ENCODE measurements at regions not wholly inside any gene's neighbourhood (a gene's known extent, or its start where the extent isn't known, plus 50 kb on each side); places are given as distances from the start of the nearest gene placed in this dataset.

DNA sequence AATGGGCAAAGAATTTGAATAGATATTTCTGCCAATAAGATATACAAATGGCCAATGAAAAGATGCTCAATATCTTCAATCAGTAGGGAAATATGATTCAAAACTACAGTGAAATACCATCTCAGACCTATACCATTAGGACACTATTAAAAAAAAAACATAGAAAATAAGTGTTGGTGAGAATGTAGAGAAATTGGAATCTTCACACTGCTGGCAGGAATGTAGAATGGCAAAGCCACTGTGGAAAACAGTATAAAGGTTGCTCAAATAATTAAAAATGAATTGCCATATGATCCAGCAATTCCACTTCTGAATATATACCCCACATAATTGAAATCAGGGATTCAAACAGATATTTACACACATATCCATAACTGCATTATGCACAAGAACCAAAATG, 88.1 kb upstream of the STARD13 start:
- TF ChIP-seq, protein P1, sequence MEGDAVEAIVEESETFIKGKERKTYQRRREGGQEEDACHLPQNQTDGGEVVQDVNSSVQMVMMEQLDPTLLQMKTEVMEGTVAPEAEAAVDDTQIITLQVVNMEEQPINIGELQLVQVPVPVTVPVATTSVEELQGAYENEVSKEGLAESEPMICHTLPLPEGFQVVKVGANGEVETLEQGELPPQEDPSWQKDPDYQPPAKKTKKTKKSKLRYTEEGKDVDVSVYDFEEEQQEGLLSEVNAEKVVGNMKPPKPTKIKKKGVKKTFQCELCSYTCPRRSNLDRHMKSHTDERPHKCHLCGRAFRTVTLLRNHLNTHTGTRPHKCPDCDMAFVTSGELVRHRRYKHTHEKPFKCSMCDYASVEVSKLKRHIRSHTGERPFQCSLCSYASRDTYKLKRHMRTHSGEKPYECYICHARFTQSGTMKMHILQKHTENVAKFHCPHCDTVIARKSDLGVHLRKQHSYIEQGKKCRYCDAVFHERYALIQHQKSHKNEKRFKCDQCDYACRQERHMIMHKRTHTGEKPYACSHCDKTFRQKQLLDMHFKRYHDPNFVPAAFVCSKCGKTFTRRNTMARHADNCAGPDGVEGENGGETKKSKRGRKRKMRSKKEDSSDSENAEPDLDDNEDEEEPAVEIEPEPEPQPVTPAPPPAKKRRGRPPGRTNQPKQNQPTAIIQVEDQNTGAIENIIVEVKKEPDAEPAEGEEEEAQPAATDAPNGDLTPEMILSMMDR (conservative IDR thresholded peaks at IDR 0.05; ENCODE audit: low read depth, low read length), result no peak
- TF ChIP-seq EZH2 (IDR thresholded peaks at IDR 0.05; ENCODE audit: borderline replicate concordance, low read depth, low read length, poor library complexity, severe bottlenecking), result no peak
- H3K9me3 ChIP-seq (ENCODE audit: low read depth, low read length, poor library complexity, severe bottlenecking), result no peaks in the 10 kb centered on the region
- POLR2A ChIA-PET (ENCODE audit: low non-redundant PET), result no interaction called here

DNA sequence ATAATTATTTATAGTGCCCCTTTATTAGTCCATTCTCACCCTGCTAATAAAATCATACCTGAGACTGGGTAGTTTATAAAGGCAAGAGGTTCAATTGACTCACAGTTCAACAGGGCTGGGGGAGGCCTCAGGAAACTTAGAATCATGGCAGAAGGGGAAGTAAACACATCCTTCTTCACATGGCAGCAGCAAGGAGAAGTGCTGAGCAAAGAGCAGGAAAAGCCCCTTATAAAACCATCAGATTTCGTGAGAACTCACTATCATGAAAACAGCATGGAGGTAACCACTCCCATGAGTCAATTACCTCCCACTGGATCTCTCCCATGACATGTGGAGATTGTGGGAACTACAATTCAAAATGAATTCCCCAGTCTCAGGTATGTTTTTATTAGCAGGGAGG, 89.9 kb upstream of the STARD13 start:
- Histone ChIP-seq H3K27me3 (replicated peaks; ENCODE audit: insufficient read depth, low read depth, low read length, poor library complexity) (no peaks in the 10 kb centered on the region), H3K27ac (ENCODE audit: low read depth, low read length, poor library complexity, severe bottlenecking) (no peak overlapping the region), H3K4me1 (ENCODE audit: insufficient read depth, low read length, poor library complexity, severe bottlenecking) (no peaks in the 10 kb centered on the region), H3K36me3 (ENCODE audit: insufficient read depth, low read length, poor library complexity, severe bottlenecking) (no peaks in the 10 kb centered on the region), H3K4me3 (ENCODE audit: low read depth, low read length, poor library complexity, severe bottlenecking) (no peak overlapping the region), H3K9me3 (ENCODE audit: low read depth, low read length, poor library complexity, severe bottlenecking) (no peaks in the 10 kb centered on the region)
- no TSS peak for BruUV-seq (replicated peaks)
- ChIA-PET POLR2A (ENCODE audit: low non-redundant PET) (no interaction called here), CTCF (no interaction called here)
- DNase-seq (ENCODE audit: low spot score), result no peak
- TF ChIP-seq, protein P1 (conservative IDR thresholded peaks at IDR 0.05; ENCODE audit: low read depth, low read length), result no peak
- no peak for TF ChIP-seq EZH2 (IDR thresholded peaks at IDR 0.05; ENCODE audit: borderline replicate concordance, low read depth, low read length, poor library complexity, severe bottlenecking)
- intact Hi-C loops (cut with micrococcal nuclease; ENCODE audit: unreplicated experiment), result no loop called here

More for the DNA sequence above, 88.1 kb upstream of the STARD13 start:
- DNase-seq (ENCODE audit: low spot score), result no peak
- no peaks in the 10 kb centered on the region for H3K27me3 ChIP-seq (replicated peaks; ENCODE audit: insufficient read depth, low read depth, low read length, poor library complexity)
- no peak overlapping the region for H3K27ac ChIP-seq (ENCODE audit: low read depth, low read length, poor library complexity, severe bottlenecking)
- no peaks in the 10 kb centered on the region for H3K36me3 ChIP-seq (ENCODE audit: insufficient read depth, low read length, poor library complexity, severe bottlenecking)
- intact Hi-C loops (cut with micrococcal nuclease; ENCODE audit: unreplicated experiment), result no loop called here
- BruUV-seq (replicated peaks), result no TSS peak
- H3K4me1 ChIP-seq (ENCODE audit: insufficient read depth, low read length, poor library complexity, severe bottlenecking), result no peaks in the 10 kb centered on the region
- no peak overlapping the region for H3K4me3 ChIP-seq (ENCODE audit: low read depth, low read length, poor library complexity, severe bottlenecking)
- CTCF ChIA-PET, result no interaction called here

DNA sequence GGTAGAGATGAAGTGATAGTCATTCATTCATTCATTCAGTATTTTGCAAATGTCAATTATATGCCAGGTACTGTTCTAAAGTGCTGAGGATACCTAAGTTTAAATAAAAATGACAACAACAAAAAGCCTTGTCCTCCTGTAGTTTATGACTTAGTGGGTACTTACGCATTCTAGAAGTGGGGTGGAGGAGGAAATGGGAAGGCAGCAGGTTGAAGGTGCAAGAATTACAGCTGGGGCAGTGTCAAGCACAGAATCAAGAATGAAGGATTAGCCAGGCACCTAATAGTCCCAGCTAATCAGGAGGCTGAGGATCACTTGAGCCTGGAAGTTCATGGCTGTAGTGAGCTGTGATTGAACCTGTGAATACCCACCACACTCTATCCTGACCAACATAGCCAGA, 90.7 kb upstream of the STARD13 start:
- Histone ChIP-seq H3K36me3 (ENCODE audit: insufficient read depth, low read length, poor library complexity, severe bottlenecking) (no peaks in the 10 kb centered on the region), H3K27ac (ENCODE audit: low read depth, low read length, poor library complexity, severe bottlenecking) (no peak overlapping the region), H3K9me3 (ENCODE audit: low read depth, low read length, poor library complexity, severe bottlenecking) (no peaks in the 10 kb centered on the region), H3K27me3 (replicated peaks; ENCODE audit: insufficient read depth, low read depth, low read length, poor library complexity) (no peaks in the 10 kb centered on the region), H3K4me3 (ENCODE audit: low read depth, low read length, poor library complexity, severe bottlenecking) (no peak overlapping the region), H3K4me1 (ENCODE audit: insufficient read depth, low read length, poor library complexity, severe bottlenecking) (no peaks in the 10 kb centered on the region)
- ChIA-PET CTCF (no interaction called here), POLR2A (ENCODE audit: low non-redundant PET) (no interaction called here)
- TF ChIP-seq, protein P1 (conservative IDR thresholded peaks at IDR 0.05; ENCODE audit: low read depth, low read length), result no peak
- TF ChIP-seq EZH2 (IDR thresholded peaks at IDR 0.05; ENCODE audit: borderline replicate concordance, low read depth, low read length, poor library complexity, severe bottlenecking), result no peak
- intact Hi-C loops (cut with micrococcal nuclease; ENCODE audit: unreplicated experiment), result no loop called here
- BruUV-seq (replicated peaks), result no TSS peak
- no peak for DNase-seq (ENCODE audit: low spot score)
